H1 (cell line): ENCODE measurements at regions not wholly inside any gene's neighbourhood (a gene's known extent, or its start where the extent isn't known, plus 50 kb on each side); places are given as distances from the start of the nearest gene placed in this dataset.

Experiments
- CTCF ChIA-PET: fragments of 300-600 bp; sonication (Branson Sonifier 250); formaldehyde crosslinking; loops from one replicate; lab custom pipeline; 2021; ENCODE audit not compliant: partially characterized antibody; lab: Charles Lee
- POLR2A ChIA-PET: fragments of 300-600 bp; sonication (Branson Sonifier 250); formaldehyde crosslinking; loops from one replicate; lab custom pipeline; 2021; ENCODE audit warnings: inconsistent platforms; ENCODE audit not compliant: partially characterized antibody; lab: Charles Lee
- DNase-seq, 2 experiments: peaks; one replicate each; pipeline versions ENCODE4 v3.0.0 to v3.0.0-alpha.2; 2010 to 2022; ENCODE audit warnings: low spot score in 2 of 2, low read depth in 1 of 2, mixed read lengths in 1 of 2
- FAIRE-seq: peaks from 2 replicates; lab custom pipeline; 2011; peaks lifted over from hg19 to GRCh38; lab: Jason Lieb, UNC
- H2AFZ ChIP-seq: 2 replicates; pipeline ENCODE4 v1.8.1; 2012; ENCODE audit warnings: low read length, inconsistent platforms
- H2AK5ac ChIP-seq: 2 replicates; pipeline ENCODE4 v1.6.1; 2013; ENCODE audit warnings: low read depth, low read length
- H2BK120ac ChIP-seq: replicated peaks from 2 replicates; pipeline ENCODE3; 2013; ENCODE audit warnings: low read depth, low read length, inconsistent platforms
- H2BK12ac ChIP-seq: 2 replicates; pipeline ENCODE4 v1.6.1; 2013; ENCODE audit warnings: low read depth, low read length
- H2BK15ac ChIP-seq: 2 replicates; pipeline ENCODE4 v1.6.1; 2013; ENCODE audit warnings: low read length
- H2BK20ac ChIP-seq: 2 replicates; pipeline ENCODE4 v1.6.1; 2013; ENCODE audit warnings: low read length
- H2BK5ac ChIP-seq: 2 replicates; pipeline ENCODE4 v1.6.1; 2013; ENCODE audit warnings: low read depth, low read length
- H3K14ac ChIP-seq: 2 replicates; pipeline ENCODE4 v1.6.1; 2013; ENCODE audit warnings: inconsistent platforms; ENCODE audit not compliant: insufficient read length
- H3K18ac ChIP-seq: 2 replicates; pipeline ENCODE4 v1.6.1; 2013; ENCODE audit warnings: low read length; ENCODE audit errors: extremely low read depth
- H3K23ac ChIP-seq: 2 replicates; pipeline ENCODE4 v1.6.1; 2013; ENCODE audit warnings: inconsistent platforms; ENCODE audit not compliant: insufficient read length
- H3K23me2 ChIP-seq: 2 replicates; pipeline ENCODE4 v1.6.1; 2013; ENCODE audit warnings: low read depth, low read length
- H3K27ac ChIP-seq: 2 replicates; pipeline ENCODE4 v1.6.1; 2011; ENCODE audit warnings: low read depth, low read length, inconsistent platforms
- H3K27me3 ChIP-seq, 4 experiments: replicated peaks in 1 of 4; 1 replicate in 1 of 4; 2 replicates in 3 of 4; pipeline versions ENCODE4 v1.6.1 to v1.8.1; 2011 to 2013; ENCODE audit warnings: low read length in 3 of 4, mild to moderate bottlenecking in 3 of 4, inconsistent platforms in 2 of 4, mixed read lengths in 2 of 4, moderate library complexity in 1 of 4; ENCODE audit not compliant: control insufficient read depth in 3 of 4, insufficient read depth in 3 of 4; ENCODE audit errors: extremely low read depth in 1 of 4
- H3K36me3 ChIP-seq, 4 experiments: 2 replicates each; pipeline versions ENCODE4 v1.6.1 to v1.8.1; 2011 to 2013; ENCODE audit warnings: mild to moderate bottlenecking in 4 of 4, low read length in 3 of 4, moderate library complexity in 2 of 4, control low read depth in 1 of 4, inconsistent platforms in 1 of 4; ENCODE audit not compliant: insufficient read depth in 4 of 4, control insufficient read depth in 2 of 4
- H3K4ac ChIP-seq: replicated peaks from 2 replicates; pipeline ENCODE3; 2013; ENCODE audit warnings: low read length, low read depth, mixed read lengths, inconsistent platforms; ENCODE audit not compliant: insufficient read length
- H3K4me1 ChIP-seq, 4 experiments: replicated peaks in 1 of 4; 1 replicate in 1 of 4; 2 replicates in 3 of 4; pipeline versions ENCODE4 v1.6.1 to v1.8.1; 2011 to 2013; ENCODE audit warnings: low read length in 3 of 4, inconsistent platforms in 2 of 4, mixed read lengths in 1 of 4; ENCODE audit not compliant: insufficient read depth in 4 of 4, control insufficient read depth in 3 of 4
- H3K4me2 ChIP-seq, 2 experiments: 2 replicates each; pipeline versions ENCODE4 v1.6.1 to v1.8.1; 2011 to 2013; ENCODE audit warnings: low read depth in 2 of 2, low read length in 2 of 2, control low read depth in 1 of 2, inconsistent platforms in 1 of 2, mild to moderate bottlenecking in 1 of 2; ENCODE audit not compliant: insufficient read depth in 1 of 2
- H3K4me3 ChIP-seq, 4 experiments: fragments of 200-600, 300-600 bp in 1 of 4; sonication (generic), shearing (Covaris generic), sonication (Bioruptor Twin) in 1 of 4; 2 replicates each; pipeline versions ENCODE4 v1.5.1 to v1.8.1; 2011 to 2016; ENCODE audit warnings: low read length in 4 of 4, low read depth in 3 of 4, control low read depth in 2 of 4, inconsistent platforms in 2 of 4, mild to moderate bottlenecking in 2 of 4, mixed read lengths in 1 of 4, moderate library complexity in 1 of 4; ENCODE audit not compliant: insufficient read depth in 2 of 4; ENCODE audit errors: extremely low read depth in 1 of 4
- H3K56ac ChIP-seq: replicated peaks from 2 replicates; pipeline ENCODE3; 2013; ENCODE audit warnings: low read depth, mild to moderate bottlenecking, mixed read lengths, low read length, inconsistent platforms; ENCODE audit not compliant: insufficient read length
- H3K79me1 ChIP-seq: 2 replicates; pipeline ENCODE4 v1.6.1; 2013; ENCODE audit warnings: low read depth, low read length, control low read depth
- H3K79me2 ChIP-seq, 2 experiments: 2 replicates each; pipeline versions ENCODE4 v1.6.1 to v1.8.1; 2012 to 2013; ENCODE audit warnings: low read length in 2 of 2, mild to moderate bottlenecking in 2 of 2, inconsistent platforms in 1 of 2; ENCODE audit not compliant: insufficient read depth in 2 of 2, control insufficient read depth in 1 of 2
- H3K9ac ChIP-seq, 4 experiments: replicated peaks in 1 of 4; 1 replicate in 1 of 4; 2 replicates in 3 of 4; pipeline versions ENCODE4 v1.6.1 to v1.8.1; 2011 to 2013; ENCODE audit warnings: low read depth in 3 of 4, low read length in 3 of 4, control low read depth in 2 of 4, mild to moderate bottlenecking in 2 of 4, moderate library complexity in 2 of 4, inconsistent platforms in 1 of 4; ENCODE audit errors: extremely low read depth in 1 of 4
- H3K9me3 ChIP-seq, 2 experiments: 2 replicates each; pipeline versions ENCODE4 v1.6.1 to v1.8.1; 2012 to 2013; ENCODE audit warnings: mild to moderate bottlenecking in 2 of 2, moderate library complexity in 2 of 2, control low read depth in 1 of 2, inconsistent platforms in 1 of 2, low read depth in 1 of 2, low read length in 1 of 2, mixed read lengths in 1 of 2; ENCODE audit not compliant: insufficient read depth in 2 of 2
- H4K20me1 ChIP-seq, 2 experiments: replicated peaks in 1 of 2; 2 replicates each; pipeline versions ENCODE3 to v1.8.1; 2011 to 2013; ENCODE audit warnings: inconsistent platforms in 2 of 2, low read length in 2 of 2, mild to moderate bottlenecking in 1 of 2; ENCODE audit not compliant: insufficient read depth in 2 of 2, control insufficient read depth in 1 of 2
- H4K5ac ChIP-seq: 2 replicates; pipeline ENCODE4 v1.6.1; 2013; ENCODE audit warnings: low read length, low read depth, mixed read lengths, inconsistent platforms; ENCODE audit not compliant: insufficient read length
- H4K8ac ChIP-seq: 2 replicates; pipeline ENCODE4 v1.8.0; 2013; ENCODE audit warnings: mild to moderate bottlenecking, moderate library complexity, low read length, inconsistent platforms; ENCODE audit not compliant: insufficient read depth; ENCODE audit errors: extremely low read depth
- H4K91ac ChIP-seq: replicated peaks from 2 replicates; pipeline ENCODE3; 2013; ENCODE audit warnings: low read length, mixed read lengths, inconsistent platforms; ENCODE audit not compliant: insufficient read length
- CBX5 ChIP-seq: fragments of 300-800, 300-1000 bp; sonication (generic); IDR thresholded peaks from 2 replicates; pipeline ENCODE4 v1.7.1; 2016; ENCODE audit warnings: antibody characterized with exemption, low read length, low read depth
- CBX8 ChIP-seq: fragments of 300-800, 300-1000 bp; sonication (generic); IDR thresholded peaks from 2 replicates; pipeline ENCODE4 v1.7.1; 2016; ENCODE audit warnings: low read depth, low read length, borderline replicate concordance
- GTF2F1 ChIP-seq: IDR thresholded peaks from 2 replicates; pipeline ENCODE4 v1.6.1; 2012; ENCODE audit warnings: low read depth, low read length, improper control_type of control experiment, borderline replicate concordance
- KDM1A ChIP-seq: fragments of 200-600, 300-600 bp; sonication (generic); IDR thresholded peaks from 2 replicates; pipeline ENCODE4 v1.7.1; 2016; ENCODE audit warnings: mild to moderate bottlenecking, low read length, borderline replicate concordance
- KDM4A ChIP-seq: IDR thresholded peaks from one replicate; pipeline ENCODE4 v1.7.1; 2012; ENCODE audit warnings: low read depth, mild to moderate bottlenecking, moderate library complexity, low read length, inconsistent platforms; ENCODE audit not compliant: severe bottlenecking
- MAX ChIP-seq: IDR thresholded peaks from 2 replicates; pipeline ENCODE4 v1.6.1; 2012; ENCODE audit warnings: inconsistent platforms
- POLR2AphosphoS5 ChIP-seq: IDR thresholded peaks from 2 replicates; pipeline ENCODE4 v1.6.1; 2011; ENCODE audit warnings: low read depth, low read length
- RBBP5 ChIP-seq: IDR thresholded peaks from 2 replicates; pipeline ENCODE4 v1.7.1; 2012; ENCODE audit warnings: low read depth, mild to moderate bottlenecking, inconsistent platforms, low read length, moderate library complexity, borderline replicate concordance
- SIX5 ChIP-seq: IDR thresholded peaks from 2 replicates; pipeline ENCODE4 v1.6.1; 2011; ENCODE audit warnings: mild to moderate bottlenecking, low read depth, low read length
- SP4 ChIP-seq: IDR thresholded peaks from 2 replicates; pipeline ENCODE4 v1.6.1; 2012; ENCODE audit warnings: low read length, inconsistent platforms
- SUZ12 ChIP-seq: fragments of 200-600 bp; sonication (generic); IDR thresholded peaks from 2 replicates; pipeline ENCODE4 v1.6.1; 2012; ENCODE audit warnings: mild to moderate bottlenecking, inconsistent platforms, low read length, moderate library complexity, mixed read lengths
- WGBS, 2 experiments: shearing (Covaris generic) in 1 of 2; methylation state at CpG; one replicate each; pipeline versions ENCODE4 v1.1.6 to v1.1.7; 2013 to 2015; ENCODE audit warnings: low lambda C conversion rate in 2 of 2, mixed read lengths in 2 of 2, inconsistent platforms in 1 of 2, low coverage in 1 of 2, missing lambda C conversion rate in 1 of 2; ENCODE audit not compliant: insufficient replicate concordance in 2 of 2, insufficient coverage in 1 of 2, insufficient read length in 1 of 2; ENCODE audit errors: extremely low coverage in 1 of 2, missing lambda C conversion rate in 1 of 2; 5-methylcytosine and 5-hydroxymethylcytosine counted together
- TF ChIP-seq, protein P1 (sequence below): IDR thresholded peaks from 2 replicates; pipeline ENCODE4 v1.6.1; 2011; ENCODE audit warnings: low read length, improper control_type of control experiment

DNA sequence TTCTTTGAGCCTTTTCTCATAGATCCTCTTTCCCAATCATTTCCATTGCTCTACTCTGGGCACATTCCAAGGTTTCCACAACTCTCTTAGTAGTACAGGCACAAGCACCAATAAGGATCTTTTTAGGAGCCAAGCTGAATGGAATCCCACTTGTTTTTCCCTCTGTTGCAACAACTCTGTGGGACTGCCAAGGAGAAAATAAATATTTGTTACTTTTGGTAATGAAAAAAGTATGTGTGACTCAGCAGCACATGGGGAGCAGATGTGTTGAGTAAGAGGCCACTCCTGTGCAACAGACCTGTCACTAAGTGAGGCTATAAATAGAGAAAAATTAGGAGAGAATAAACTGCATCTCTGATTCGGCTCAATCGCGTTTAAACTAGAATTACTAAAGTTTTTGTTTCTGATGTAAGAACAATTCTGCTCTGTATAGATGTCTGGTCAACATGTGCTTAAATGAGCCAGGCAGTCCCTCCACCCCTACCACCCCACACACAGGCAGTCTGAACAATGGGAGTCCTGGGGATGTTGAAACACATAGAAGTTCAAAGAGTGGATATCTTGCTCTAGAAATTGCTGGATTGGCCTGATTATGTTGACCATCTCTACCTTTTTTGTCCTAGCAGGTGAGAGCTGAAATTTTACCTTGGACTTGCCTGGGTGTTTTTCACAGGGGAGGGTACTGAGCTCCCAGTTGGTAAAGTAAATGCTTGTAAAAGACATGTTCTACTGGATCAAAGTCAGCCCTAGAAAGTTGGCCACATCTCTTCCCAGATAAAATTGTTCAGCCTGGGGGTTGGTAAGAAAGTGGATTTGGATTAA is 244.3 kb upstream of the NOVA1 start:
- H3K79me1 ChIP-seq, result no peaks in the 10 kb centered on the region
- H3K14ac ChIP-seq, result no peak overlapping the region
- no peak overlapping the region for H2BK12ac ChIP-seq
- no peaks in the 10 kb centered on the region for H4K20me1 ChIP-seq
- H3K9ac ChIP-seq, result no peak overlapping the region; a peak in 1 of 7 replicates
- no peak overlapping the region for H2BK5ac ChIP-seq
- no peak overlapping the region for H4K8ac ChIP-seq
- no peak overlapping the region for H2AK5ac ChIP-seq
- no peak overlapping the region for H2BK20ac ChIP-seq
- H3K4me2 ChIP-seq, result no peak overlapping the region
- no peaks in the 10 kb centered on the region for H3K27me3 ChIP-seq
- no peak overlapping the region for H3K23ac ChIP-seq
- ChIA-PET POLR2A (no interaction called here), CTCF (no interaction called here)
- H3K18ac ChIP-seq, result no peak overlapping the region
- 96% methylated on average over 3 of the region's 3 CpGs; no CpG with 5 or more reads in 1 of the 2 experiments for WGBS, 2 experiments
- H2BK15ac ChIP-seq, result no peak overlapping the region
- no peak for DNase-seq
- H3K27ac ChIP-seq, result no peak overlapping the region
- H3K4me1 ChIP-seq, result no peaks in the 10 kb centered on the region
- H3K9me3 ChIP-seq, result no peaks in the 10 kb centered on the region
- no peaks in the 10 kb centered on the region for H3K79me2 ChIP-seq
- no peak overlapping the region for H2BK120ac ChIP-seq
- no peak overlapping the region for H3K4ac ChIP-seq
- H4K91ac ChIP-seq, result no peak overlapping the region
- no peak overlapping the region for H3K4me3 ChIP-seq
- no peaks in the 10 kb centered on the region for H3K36me3 ChIP-seq
- H3K56ac ChIP-seq, result no peak overlapping the region
- 0 out of 2 replicates have a peak, but pooled peaks cover 2% of the 10 kb centered on the region for H3K23me2 ChIP-seq
- H2AFZ ChIP-seq, result no peak overlapping the region
- FAIRE-seq, result no peak
- no peak overlapping the region for H4K5ac ChIP-seq
- TF ChIP-seq CBX5, result no peak
- TF ChIP-seq SIX5, result no peak
- TF ChIP-seq KDM1A, result no peak
- no peak for TF ChIP-seq CBX8
- TF ChIP-seq KDM4A, result no peak
- TF ChIP-seq GTF2F1, result no peak
- TF ChIP-seq, protein P1, sequence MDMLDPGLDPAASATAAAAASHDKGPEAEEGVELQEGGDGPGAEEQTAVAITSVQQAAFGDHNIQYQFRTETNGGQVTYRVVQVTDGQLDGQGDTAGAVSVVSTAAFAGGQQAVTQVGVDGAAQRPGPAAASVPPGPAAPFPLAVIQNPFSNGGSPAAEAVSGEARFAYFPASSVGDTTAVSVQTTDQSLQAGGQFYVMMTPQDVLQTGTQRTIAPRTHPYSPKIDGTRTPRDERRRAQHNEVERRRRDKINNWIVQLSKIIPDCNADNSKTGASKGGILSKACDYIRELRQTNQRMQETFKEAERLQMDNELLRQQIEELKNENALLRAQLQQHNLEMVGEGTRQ, result no peak
- TF ChIP-seq MAX, result no peak
- TF ChIP-seq SUZ12, result no peak
- TF ChIP-seq POLR2AphosphoS5, result no peak
- TF ChIP-seq RBBP5, result no peak
- TF ChIP-seq SP4, result no peak
